ENCODE measurements at regions not wholly inside any gene's neighbourhood (a gene's known extent, or its start where the extent isn't known, plus 50 kb on each side); places are given as distances from the start of the nearest gene placed in this dataset.

GRCh38 chr7:32178677-32179366 lies 108.6 kb upstream of the PDE1C start:
- no peak overlapping the region for H3K27ac Mint-ChIP-seq

GRCh38 chr7:32177232-32177631 lies 107.0 kb upstream of the PDE1C start:
- Mint-ChIP-seq H3K9me3 (no peaks in the 10 kb centered on the region), H3K27me3 (ENCODE audit: low read depth) (peaks cover 45% of the 10 kb centered on the region), H3K4me3 (no peak overlapping the region), H3K4me1 (no peaks in the 10 kb centered on the region), H3K36me3 (no peaks in the 10 kb centered on the region), H3K27ac (no peak overlapping the region)
- no peak for TF ChIP-seq CTCF (IDR thresholded peaks at IDR 0.05; ENCODE audit: unreplicated experiment)
- no peak for DNase-seq (ENCODE audit: low spot score in 2 of 2, unreplicated experiment in 2 of 2)

More at GRCh38 chr7:32178677-32179366, 108.6 kb upstream of the PDE1C start:
- Mint-ChIP-seq H3K9me3 (no peaks in the 10 kb centered on the region), H3K36me3 (no peaks in the 10 kb centered on the region), H3K4me3 (no peak overlapping the region), H3K4me1 (no peaks in the 10 kb centered on the region), H3K27me3 (ENCODE audit: low read depth) (peaks cover 40% of the 10 kb centered on the region)
- no peak for TF ChIP-seq CTCF (IDR thresholded peaks at IDR 0.05; ENCODE audit: unreplicated experiment)
- no peak for DNase-seq (ENCODE audit: low spot score in 2 of 2, unreplicated experiment in 2 of 2)

GRCh38 chr7:32175099-32175498 lies 104.9 kb upstream of the PDE1C start:
- H3K9me3 Mint-ChIP-seq, result no peaks in the 10 kb centered on the region
- no peaks in the 10 kb centered on the region for H3K4me1 Mint-ChIP-seq
- H3K36me3 Mint-ChIP-seq, result no peaks in the 10 kb centered on the region
- peaks cover 31% of the 10 kb centered on the region for H3K27me3 Mint-ChIP-seq (ENCODE audit: low read depth)
- TF ChIP-seq CTCF (IDR thresholded peaks at IDR 0.05; ENCODE audit: unreplicated experiment), result no peak
- DNase-seq (ENCODE audit: low spot score in 2 of 2, unreplicated experiment in 2 of 2), result no peak
- no peak overlapping the region for H3K4me3 Mint-ChIP-seq
- H3K27ac Mint-ChIP-seq, result no peak overlapping the region

GRCh38 chr7:32171248-32171647 lies 101.0 kb upstream of the PDE1C start:
- TF ChIP-seq CTCF (IDR thresholded peaks at IDR 0.05; ENCODE audit: unreplicated experiment), result no peak
- no peaks in the 10 kb centered on the region for H3K9me3 Mint-ChIP-seq

GRCh38 chr7:32170838-32171237 lies 100.6 kb upstream of the PDE1C start:
- Mint-ChIP-seq H3K36me3 (no peaks in the 10 kb centered on the region), H3K4me1 (no peaks in the 10 kb centered on the region), H3K4me3 (no peak overlapping the region), H3K27me3 (ENCODE audit: low read depth) (peaks cover 37% of the 10 kb centered on the region), H3K27ac (no peak overlapping the region), H3K9me3 (no peaks in the 10 kb centered on the region)
- no peak for TF ChIP-seq CTCF (IDR thresholded peaks at IDR 0.05; ENCODE audit: unreplicated experiment)
- DNase-seq (ENCODE audit: low spot score in 2 of 2, unreplicated experiment in 2 of 2), result no peak

More at GRCh38 chr7:32171248-32171647, 101.0 kb upstream of the PDE1C start:
- no peak overlapping the region for H3K4me3 Mint-ChIP-seq
- no peak overlapping the region for H3K27ac Mint-ChIP-seq
- no peaks in the 10 kb centered on the region for H3K36me3 Mint-ChIP-seq
- peaks cover 35% of the 10 kb centered on the region for H3K27me3 Mint-ChIP-seq (ENCODE audit: low read depth)
- H3K4me1 Mint-ChIP-seq, result no peaks in the 10 kb centered on the region
- no peak for DNase-seq (ENCODE audit: low spot score in 2 of 2, unreplicated experiment in 2 of 2)

Measured in mesothelial cell of epicardium (in vitro differentiated cells).